ENCODE measurements at regions not wholly inside any gene's neighbourhood (a gene's known extent, or its start where the extent isn't known, plus 50 kb on each side); places are given as distances from the start of the nearest gene placed in this dataset.

DNA sequence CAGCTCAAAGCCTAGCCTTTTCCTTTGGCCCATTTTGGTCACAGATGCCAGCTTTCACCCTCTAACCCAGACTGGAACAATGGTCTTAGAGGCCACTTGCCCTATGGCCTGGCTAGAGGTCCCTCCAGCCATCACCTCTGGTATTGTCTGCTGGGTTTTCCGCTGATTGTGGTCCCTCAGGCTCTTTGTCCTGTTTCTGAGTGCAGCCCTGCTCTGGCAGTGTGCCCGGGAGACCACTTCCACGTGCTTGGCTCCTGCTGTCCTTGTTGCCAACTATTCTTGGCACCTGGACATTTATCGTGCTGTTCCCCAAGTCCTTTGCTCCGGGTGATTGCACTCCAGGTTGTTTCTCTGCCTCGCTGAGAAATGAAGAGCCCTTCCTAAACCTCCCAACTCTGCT, 53.3 kb upstream of the FAM180A start:
- Histone ChIP-seq H2AFZ (0 out of 2 replicates have a peak overlapping the region, but pooled peaks have one; percentile 10), H3K4me1 (ENCODE audit: insufficient read depth) (no peaks in the 10 kb centered on the region), H3K4me3 (no peak overlapping the region), H3K4me2 (no peak overlapping the region), H3K79me2 (replicated peaks; ENCODE audit: insufficient read depth) (no peaks in the 10 kb centered on the region), H3K36me3 (ENCODE audit: insufficient read depth) (no peaks in the 10 kb centered on the region), H3K9me2 (ENCODE audit: insufficient read depth) (peaks cover 3% of the 10 kb centered on the region; the same call in 1 of the 2 replicates), H3F3A (replicated peaks; ENCODE audit: low read depth) (no peaks in the 10 kb centered on the region), H3K27ac (ENCODE audit: low read depth) (no peak overlapping the region), H4K20me1 (replicated peaks; ENCODE audit: insufficient read depth) (no peaks in the 10 kb centered on the region), H3K27me3 (ENCODE audit: insufficient read depth) (no peaks in the 10 kb centered on the region)
- Mint-ChIP-seq H3K36me3 (ENCODE audit: low read depth) (no peaks in the 10 kb centered on the region), H3K27ac (no peak overlapping the region; the same call in 1 of the 2 replicates), H3K27me3 (ENCODE audit: insufficient read depth, low read depth, poor library complexity) (no peaks in the 10 kb centered on the region), H3K4me3 (no peak overlapping the region), H3K4me1 (peaks cover 7% of the 10 kb centered on the region; the same call in 2 of the 3 replicates), H3K9me3 (no peaks in the 10 kb centered on the region)
- TF ChIP-seq NANOG (IDR thresholded peaks at IDR 0.05; ENCODE audit: borderline replicate concordance) = no peak
- no peak for TF ChIP-seq STAT1 (IDR thresholded peaks at IDR 0.05; ENCODE audit: unreplicated experiment)
- TF ChIP-seq, protein P1, sequence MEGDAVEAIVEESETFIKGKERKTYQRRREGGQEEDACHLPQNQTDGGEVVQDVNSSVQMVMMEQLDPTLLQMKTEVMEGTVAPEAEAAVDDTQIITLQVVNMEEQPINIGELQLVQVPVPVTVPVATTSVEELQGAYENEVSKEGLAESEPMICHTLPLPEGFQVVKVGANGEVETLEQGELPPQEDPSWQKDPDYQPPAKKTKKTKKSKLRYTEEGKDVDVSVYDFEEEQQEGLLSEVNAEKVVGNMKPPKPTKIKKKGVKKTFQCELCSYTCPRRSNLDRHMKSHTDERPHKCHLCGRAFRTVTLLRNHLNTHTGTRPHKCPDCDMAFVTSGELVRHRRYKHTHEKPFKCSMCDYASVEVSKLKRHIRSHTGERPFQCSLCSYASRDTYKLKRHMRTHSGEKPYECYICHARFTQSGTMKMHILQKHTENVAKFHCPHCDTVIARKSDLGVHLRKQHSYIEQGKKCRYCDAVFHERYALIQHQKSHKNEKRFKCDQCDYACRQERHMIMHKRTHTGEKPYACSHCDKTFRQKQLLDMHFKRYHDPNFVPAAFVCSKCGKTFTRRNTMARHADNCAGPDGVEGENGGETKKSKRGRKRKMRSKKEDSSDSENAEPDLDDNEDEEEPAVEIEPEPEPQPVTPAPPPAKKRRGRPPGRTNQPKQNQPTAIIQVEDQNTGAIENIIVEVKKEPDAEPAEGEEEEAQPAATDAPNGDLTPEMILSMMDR (conservative IDR thresholded peaks at IDR 0.05; ENCODE audit: low read depth in 2 of 2) = no peak
- TF ChIP-seq, protein P2, sequence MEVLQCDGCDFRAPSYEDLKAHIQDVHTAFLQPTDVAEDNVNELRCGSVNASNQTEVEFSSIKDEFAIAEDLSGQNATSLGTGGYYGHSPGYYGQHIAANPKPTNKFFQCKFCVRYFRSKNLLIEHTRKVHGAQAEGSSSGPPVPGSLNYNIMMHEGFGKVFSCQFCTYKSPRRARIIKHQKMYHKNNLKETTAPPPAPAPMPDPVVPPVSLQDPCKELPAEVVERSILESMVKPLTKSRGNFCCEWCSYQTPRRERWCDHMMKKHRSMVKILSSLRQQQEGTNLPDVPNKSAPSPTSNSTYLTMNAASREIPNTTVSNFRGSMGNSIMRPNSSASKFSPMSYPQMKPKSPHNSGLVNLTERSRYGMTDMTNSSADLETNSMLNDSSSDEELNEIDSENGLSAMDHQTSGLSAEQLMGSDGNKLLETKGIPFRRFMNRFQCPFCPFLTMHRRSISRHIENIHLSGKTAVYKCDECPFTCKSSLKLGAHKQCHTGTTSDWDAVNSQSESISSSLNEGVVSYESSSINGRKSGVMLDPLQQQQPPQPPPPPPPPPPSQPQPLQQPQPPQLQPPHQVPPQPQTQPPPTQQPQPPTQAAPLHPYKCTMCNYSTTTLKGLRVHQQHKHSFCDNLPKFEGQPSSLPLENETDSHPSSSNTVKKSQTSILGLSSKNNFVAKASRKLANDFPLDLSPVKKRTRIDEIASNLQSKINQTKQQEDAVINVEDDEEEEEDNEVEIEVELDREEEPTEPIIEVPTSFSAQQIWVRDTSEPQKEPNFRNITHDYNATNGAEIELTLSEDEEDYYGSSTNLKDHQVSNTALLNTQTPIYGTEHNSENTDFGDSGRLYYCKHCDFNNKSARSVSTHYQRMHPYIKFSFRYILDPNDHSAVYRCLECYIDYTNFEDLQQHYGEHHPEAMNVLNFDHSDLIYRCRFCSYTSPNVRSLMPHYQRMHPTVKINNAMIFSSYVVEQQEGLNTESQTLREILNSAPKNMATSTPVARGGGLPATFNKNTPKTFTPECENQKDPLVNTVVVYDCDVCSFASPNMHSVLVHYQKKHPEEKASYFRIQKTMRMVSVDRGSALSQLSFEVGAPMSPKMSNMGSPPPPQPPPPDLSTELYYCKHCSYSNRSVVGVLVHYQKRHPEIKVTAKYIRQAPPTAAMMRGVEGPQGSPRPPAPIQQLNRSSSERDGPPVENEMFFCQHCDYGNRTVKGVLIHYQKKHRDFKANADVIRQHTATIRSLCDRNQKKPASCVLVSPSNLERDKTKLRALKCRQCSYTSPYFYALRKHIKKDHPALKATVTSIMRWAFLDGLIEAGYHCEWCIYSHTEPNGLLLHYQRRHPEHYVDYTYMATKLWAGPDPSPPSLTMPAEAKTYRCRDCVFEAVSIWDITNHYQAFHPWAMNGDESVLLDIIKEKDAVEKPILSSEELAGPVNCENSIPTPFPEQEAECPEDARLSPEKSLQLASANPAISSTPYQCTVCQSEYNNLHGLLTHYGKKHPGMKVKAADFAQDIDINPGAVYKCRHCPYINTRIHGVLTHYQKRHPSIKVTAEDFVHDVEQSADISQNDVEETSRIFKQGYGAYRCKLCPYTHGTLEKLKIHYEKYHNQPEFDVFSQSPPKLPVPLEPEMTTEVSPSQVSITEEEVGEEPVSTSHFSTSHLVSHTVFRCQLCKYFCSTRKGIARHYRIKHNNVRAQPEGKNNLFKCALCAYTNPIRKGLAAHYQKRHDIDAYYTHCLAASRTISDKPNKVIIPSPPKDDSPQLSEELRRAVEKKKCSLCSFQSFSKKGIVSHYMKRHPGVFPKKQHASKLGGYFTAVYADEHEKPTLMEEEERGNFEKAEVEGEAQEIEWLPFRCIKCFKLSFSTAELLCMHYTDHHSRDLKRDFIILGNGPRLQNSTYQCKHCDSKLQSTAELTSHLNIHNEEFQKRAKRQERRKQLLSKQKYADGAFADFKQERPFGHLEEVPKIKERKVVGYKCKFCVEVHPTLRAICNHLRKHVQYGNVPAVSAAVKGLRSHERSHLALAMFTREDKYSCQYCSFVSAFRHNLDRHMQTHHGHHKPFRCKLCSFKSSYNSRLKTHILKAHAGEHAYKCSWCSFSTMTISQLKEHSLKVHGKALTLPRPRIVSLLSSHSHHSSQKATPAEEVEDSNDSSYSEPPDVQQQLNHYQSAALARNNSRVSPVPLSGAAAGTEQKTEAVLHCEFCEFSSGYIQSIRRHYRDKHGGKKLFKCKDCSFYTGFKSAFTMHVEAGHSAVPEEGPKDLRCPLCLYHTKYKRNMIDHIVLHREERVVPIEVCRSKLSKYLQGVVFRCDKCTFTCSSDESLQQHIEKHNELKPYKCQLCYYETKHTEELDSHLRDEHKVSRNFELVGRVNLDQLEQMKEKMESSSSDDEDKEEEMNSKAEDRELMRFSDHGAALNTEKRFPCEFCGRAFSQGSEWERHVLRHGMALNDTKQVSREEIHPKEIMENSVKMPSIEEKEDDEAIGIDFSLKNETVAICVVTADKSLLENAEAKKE (CRISPR knock-in tag; IDR thresholded peaks at IDR 0.05) = no peak
- TF ChIP-seq, protein P3, sequence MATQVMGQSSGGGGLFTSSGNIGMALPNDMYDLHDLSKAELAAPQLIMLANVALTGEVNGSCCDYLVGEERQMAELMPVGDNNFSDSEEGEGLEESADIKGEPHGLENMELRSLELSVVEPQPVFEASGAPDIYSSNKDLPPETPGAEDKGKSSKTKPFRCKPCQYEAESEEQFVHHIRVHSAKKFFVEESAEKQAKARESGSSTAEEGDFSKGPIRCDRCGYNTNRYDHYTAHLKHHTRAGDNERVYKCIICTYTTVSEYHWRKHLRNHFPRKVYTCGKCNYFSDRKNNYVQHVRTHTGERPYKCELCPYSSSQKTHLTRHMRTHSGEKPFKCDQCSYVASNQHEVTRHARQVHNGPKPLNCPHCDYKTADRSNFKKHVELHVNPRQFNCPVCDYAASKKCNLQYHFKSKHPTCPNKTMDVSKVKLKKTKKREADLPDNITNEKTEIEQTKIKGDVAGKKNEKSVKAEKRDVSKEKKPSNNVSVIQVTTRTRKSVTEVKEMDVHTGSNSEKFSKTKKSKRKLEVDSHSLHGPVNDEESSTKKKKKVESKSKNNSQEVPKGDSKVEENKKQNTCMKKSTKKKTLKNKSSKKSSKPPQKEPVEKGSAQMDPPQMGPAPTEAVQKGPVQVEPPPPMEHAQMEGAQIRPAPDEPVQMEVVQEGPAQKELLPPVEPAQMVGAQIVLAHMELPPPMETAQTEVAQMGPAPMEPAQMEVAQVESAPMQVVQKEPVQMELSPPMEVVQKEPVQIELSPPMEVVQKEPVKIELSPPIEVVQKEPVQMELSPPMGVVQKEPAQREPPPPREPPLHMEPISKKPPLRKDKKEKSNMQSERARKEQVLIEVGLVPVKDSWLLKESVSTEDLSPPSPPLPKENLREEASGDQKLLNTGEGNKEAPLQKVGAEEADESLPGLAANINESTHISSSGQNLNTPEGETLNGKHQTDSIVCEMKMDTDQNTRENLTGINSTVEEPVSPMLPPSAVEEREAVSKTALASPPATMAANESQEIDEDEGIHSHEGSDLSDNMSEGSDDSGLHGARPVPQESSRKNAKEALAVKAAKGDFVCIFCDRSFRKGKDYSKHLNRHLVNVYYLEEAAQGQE (IDR thresholded peaks at IDR 0.05; ENCODE audit: unreplicated experiment) = no peak
- TF ChIP-seq ZNF114 (CRISPR knock-in tag; IDR thresholded peaks at IDR 0.05) = no peak
- no peak for TF ChIP-seq ZNF331 (CRISPR knock-in tag; IDR thresholded peaks at IDR 0.05; ENCODE audit: low read depth)
- DNase-seq (ENCODE audit: low spot score) (no peak), ATAC-seq (no peak)

Data from GM23338 (cell line).